Spleen (tissue), 7 donors: ENCODE measurements at regions not wholly inside any gene's neighbourhood (a gene's known extent, or its start where the extent isn't known, plus 50 kb on each side); places are given as distances from the start of the nearest gene placed in this dataset.

Experiments
- CTCF ChIP-seq, 11 experiments: fragments of 200-600 bp in 7 of 11; fragments of 450-650 bp in 4 of 11; sonication (generic) in 4 of 11; IDR thresholded peaks in 8 of 11; conservative IDR thresholded peaks in 3 of 11; 1 replicate in 7 of 11; 2 replicates in 4 of 11; pipeline versions ENCODE4 v1.4.0 to v1.8.0; 2016 to 2021; ENCODE audit warnings: antibody characterized with exemption in 11 of 11, inconsistent platforms in 4 of 11, mild to moderate bottlenecking in 1 of 11
- POLR2A ChIP-seq, 3 donors: fragments of 450-650 bp; IDR thresholded peaks; one replicate each; pipeline ENCODE4 v1.5.1; 2017; ENCODE audit warnings: antibody characterized with exemption in 3 of 3, mild to moderate bottlenecking in 1 of 3
- donor health status: DM: no; HTN: no; CAD: no; lungs with moderate emphysema.
- donor health status: DM: no; HTN: no; CAD: no.
- donor health status: DM: no; HTN: no; CAD: no.

- TF ChIP-seq POLR2A (IDR thresholded peaks at IDR 0.05) = no peak
- TF ChIP-seq CTCF (IDR thresholded peaks at IDR 0.05 in 8 of 11, conservative IDR thresholded peaks at IDR 0.05 in 3 of 11) = no peak
Observed at GRCh38 chr2:184520441-184520840, 77.9 kb upstream of the ZNF804A start.
